GDM1 (cell line): ENCODE measurements at regions not wholly inside any gene's neighbourhood (a gene's known extent, or its start where the extent isn't known, plus 50 kb on each side); places are given as distances from the start of the nearest gene placed in this dataset.

ENCODE experiments used
- DNase-seq: peaks from one replicate; lab custom pipeline; 2025; lab: John Stamatoyannopoulos, UW

DNA sequence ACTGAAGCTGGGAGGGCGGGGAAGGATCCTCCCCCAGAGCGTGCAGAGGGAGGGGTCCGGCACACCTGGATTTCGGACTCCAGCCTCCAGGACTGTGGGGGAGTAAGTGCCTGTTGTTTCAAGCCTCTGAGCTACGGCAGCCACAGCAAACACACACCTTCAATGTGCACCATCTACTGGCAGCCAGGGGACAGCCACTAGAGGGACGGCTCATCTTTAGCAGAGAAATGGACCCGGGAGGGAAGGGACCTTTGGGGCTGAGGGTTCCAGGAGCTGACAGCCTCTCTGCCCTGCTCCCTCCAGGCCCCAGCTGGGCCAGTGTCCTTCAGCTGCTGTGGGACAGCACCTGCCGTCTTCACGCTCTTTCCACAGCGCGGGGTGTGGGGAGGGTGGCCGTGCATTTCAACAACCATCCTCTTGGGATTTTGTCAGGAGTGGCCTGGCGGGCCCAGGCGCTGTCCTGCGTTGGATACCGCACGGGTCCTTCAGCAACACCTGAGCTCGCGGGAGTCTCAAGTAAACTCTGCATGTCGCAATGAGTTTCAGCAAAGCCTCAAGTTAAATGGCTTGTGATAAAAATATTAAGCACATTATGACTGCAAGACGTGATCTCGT, 209.2 kb upstream of the C14orf180 start:
- no peak for DNase-seq

- DNase-seq = no peak
Observed at GRCh38 chr14:104371031-104371430, 208.5 kb upstream of the C14orf180 start.

- no peak for DNase-seq
Observed at GRCh38 chr14:104371917-104372316, 207.6 kb upstream of the C14orf180 start.

- no peak for DNase-seq
Observed at GRCh38 chr14:104372390-104373054, 207.0 kb upstream of the C14orf180 start.

- DNase-seq = no peak
Observed at GRCh38 chr14:104373055-104373854, 206.3 kb upstream of the C14orf180 start.

DNA sequence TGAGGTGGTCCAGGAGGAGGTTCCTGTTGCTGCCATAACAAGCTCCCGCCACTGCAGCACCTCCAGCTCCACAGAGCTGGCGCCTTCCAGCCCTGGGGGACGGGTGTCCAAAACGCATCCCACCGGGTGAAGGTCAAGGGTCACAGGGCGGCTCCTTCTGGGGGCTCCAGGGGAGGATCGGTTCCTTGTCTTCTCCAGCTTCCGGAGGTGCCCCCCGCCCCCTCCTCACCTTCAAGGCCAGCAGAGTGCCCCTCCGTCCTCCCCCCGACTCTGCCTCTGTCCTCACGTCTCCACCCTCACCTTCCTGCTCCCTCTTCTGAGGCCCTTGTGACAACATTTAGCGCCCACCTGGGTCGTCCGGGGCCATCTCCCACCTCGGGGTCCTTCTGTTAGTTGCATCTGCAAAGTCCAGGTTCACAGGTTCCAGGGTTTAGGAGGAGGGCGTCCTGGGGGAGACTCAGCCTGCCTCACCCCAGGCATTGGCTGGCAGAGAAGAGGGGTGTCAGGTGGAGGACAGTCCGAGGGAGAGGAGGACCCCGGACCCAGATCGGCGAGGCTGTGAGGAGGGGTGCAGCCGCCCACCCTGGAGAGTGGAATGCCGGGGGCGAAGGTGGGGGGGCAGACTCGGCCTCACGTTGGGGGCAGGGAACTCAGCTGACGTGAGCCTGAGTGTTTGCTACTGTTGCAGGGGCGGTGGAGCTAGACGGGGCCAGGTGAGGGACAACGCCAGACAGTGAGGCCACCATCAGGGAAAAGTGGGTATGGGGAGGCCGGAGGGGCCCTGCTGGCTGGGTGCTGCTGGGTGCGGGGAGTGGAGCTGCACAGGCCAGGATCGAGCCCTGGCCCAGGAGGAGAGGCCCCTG, 205.5 kb upstream of the C14orf180 start:
- DNase-seq = no peak

GRCh38 chr14:104374718-104375080, 204.9 kb upstream of the C14orf180 start:
- no peak for DNase-seq

- no peak for DNase-seq
Observed at GRCh38 chr14:104375551-104376201, 203.9 kb upstream of the C14orf180 start.

- no peak for DNase-seq
Observed at GRCh38 chr14:104376202-104377140, 203.1 kb upstream of the C14orf180 start.

GRCh38 chr14:104377256-104377655, 202.3 kb upstream of the C14orf180 start:
- DNase-seq = no peak

DNA sequence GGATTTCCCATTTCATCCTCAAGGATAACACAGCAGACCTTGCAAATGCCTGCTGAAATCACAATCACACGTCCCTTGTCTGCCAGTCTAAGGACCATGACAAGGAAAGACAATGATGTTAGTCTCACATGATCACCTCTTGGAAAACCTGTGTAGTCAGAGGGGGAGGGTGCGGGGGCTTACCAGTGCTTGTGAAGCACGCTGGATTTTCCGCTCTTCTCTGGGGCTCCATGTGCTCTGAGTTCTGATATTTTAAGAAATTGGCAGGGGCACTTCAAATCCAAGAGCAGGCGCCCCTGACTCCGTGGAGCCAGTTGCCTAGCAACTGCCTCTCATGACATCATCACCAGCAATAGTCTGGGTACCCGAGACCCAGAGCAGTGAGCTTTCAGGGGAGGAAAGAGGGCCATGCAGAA, 200.9 kb upstream of the C14orf180 start:
- no peak for DNase-seq

GRCh38 chr14:104382361-104383087, 197.0 kb upstream of the C14orf180 start:
- no peak for DNase-seq

DNA sequence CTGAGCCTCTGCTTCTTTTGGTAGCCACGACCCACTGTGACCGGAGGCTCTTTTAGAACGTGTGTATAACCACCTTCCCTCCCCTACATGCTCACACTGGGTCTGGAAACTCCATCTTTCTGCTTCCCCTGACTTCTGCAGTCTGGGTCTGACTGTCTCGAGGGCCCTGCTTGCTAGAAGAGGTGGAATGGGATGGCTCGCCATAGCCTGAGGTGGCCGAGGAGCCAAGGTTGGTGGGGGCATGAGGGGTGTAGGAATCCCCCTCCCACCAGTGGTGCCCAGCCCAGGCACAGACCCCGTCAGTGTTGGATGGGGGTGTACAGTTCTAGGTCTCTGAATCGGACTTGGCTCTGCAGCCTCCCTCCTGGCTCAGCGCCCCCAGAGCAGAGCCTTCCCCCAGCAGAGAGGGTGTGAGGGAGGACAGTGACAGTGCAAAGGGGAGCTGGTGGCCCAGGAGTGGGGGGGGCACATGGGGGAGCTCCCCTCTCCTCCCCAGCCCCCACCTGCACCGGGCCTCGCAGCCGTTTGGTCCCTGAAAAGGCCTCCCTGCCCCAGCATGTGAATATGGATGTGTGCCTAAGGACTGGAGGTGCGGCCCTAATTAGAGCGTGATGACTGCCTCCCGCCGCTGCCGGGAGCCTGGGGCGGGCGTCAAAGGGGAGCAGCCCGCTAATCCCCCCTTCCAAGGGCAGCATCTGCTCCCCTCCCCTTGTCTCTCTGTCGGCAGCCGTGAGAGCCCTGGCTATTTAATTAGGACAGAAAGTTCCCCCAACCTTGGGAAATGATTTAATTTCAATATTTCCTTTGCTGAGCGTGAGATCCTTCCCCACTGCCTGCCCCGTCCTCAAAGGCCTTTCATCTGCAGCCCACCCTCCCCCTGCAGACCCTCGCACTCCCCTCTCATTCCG, 196.2 kb upstream of the C14orf180 start:
- DNase-seq = no peak

GRCh38 chr14:104383996-104384775, 195.4 kb upstream of the C14orf180 start:
- no peak for DNase-seq

GRCh38 chr14:104384776-104385071, 194.8 kb upstream of the C14orf180 start:
- DNase-seq = no peak

- DNase-seq = no peak
Observed at GRCh38 chr14:104385111-104385510, 194.5 kb upstream of the C14orf180 start.

DNA sequence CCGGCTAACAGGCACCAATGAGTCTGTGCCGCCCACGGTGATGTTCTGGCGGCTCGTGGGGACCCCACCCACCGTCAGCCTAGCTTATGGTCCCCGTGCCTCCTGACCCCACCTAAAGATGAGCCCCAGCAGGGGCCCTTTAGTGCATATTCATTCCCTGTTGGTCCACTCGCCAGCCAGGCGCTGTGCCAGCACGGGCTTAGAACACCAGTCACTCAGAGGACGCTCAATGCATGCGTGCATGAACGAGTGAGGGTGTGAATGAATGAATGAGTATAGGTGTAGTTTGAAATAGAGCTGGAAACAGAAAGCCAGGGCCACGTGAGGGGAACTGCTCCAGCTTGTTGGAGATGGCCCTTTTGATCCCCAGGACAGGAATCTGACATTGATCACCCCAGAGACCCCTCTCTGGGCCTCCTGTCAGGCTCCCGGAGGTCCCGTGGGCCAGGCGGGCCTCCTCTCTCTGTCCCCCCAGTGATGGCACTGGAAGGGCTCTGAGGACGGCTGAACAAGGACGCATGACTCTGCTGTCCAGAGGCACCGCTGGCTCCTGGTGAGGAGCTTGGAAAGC, 193.9 kb upstream of the C14orf180 start:
- no peak for DNase-seq
